ENCODE measurements at regions not wholly inside any gene's neighbourhood (a gene's known extent, or its start where the extent isn't known, plus 50 kb on each side); places are given as distances from the start of the nearest gene placed in this dataset.
A peak's percentile ranks its signal among the peaks of the same experiment; 100 is the strongest.

DNA sequence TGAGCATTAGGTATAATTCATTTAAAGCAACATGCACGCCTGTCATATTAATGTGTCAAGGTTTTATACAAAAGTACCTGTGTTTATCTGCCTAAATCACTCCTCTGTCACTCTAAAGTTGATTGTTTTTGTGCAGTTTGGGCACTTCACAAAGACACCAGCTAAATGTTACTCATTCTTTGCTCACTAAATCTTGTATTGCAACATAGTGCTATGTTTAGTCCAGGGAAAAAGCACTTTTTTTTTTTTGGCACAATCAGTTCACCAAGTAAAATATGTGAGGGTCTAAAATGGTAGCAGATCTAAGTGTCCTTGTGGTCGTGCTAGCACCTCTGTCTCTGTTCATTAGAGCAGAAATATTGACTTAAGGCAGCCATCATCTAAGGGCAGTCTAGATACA lies 2526.7 kb upstream of the PCDH20 start:
- no peak overlapping the region for H3K27ac ChIP-seq (ENCODE audit: low read depth, low read length)
- no peaks in the 10 kb centered on the region for H3K27me3 ChIP-seq (ENCODE audit: low read length)
- H3K4me3 ChIP-seq (ENCODE audit: insufficient read depth, low read length, poor library complexity, severe bottlenecking), result no peak overlapping the region
- no peaks in the 10 kb centered on the region for H4K20me1 ChIP-seq (ENCODE audit: low read depth, low read length)
- H3K36me3 ChIP-seq (ENCODE audit: low read length), result no peaks in the 10 kb centered on the region
- no peaks in the 10 kb centered on the region for H3K79me2 ChIP-seq (ENCODE audit: insufficient read depth, low read length)
- TF ChIP-seq, protein P1, sequence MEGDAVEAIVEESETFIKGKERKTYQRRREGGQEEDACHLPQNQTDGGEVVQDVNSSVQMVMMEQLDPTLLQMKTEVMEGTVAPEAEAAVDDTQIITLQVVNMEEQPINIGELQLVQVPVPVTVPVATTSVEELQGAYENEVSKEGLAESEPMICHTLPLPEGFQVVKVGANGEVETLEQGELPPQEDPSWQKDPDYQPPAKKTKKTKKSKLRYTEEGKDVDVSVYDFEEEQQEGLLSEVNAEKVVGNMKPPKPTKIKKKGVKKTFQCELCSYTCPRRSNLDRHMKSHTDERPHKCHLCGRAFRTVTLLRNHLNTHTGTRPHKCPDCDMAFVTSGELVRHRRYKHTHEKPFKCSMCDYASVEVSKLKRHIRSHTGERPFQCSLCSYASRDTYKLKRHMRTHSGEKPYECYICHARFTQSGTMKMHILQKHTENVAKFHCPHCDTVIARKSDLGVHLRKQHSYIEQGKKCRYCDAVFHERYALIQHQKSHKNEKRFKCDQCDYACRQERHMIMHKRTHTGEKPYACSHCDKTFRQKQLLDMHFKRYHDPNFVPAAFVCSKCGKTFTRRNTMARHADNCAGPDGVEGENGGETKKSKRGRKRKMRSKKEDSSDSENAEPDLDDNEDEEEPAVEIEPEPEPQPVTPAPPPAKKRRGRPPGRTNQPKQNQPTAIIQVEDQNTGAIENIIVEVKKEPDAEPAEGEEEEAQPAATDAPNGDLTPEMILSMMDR (IDR thresholded peaks at IDR 0.05; ENCODE audit: insufficient read depth, low read length, poor library complexity, severe bottlenecking), result no peak
- no peak for TF ChIP-seq EZH2phosphoT487 (conservative IDR thresholded peaks at IDR 0.05; ENCODE audit: low read length)
- H3K4me2 ChIP-seq (ENCODE audit: low read depth, low read length, poor library complexity, severe bottlenecking), result no peak overlapping the region
- no peaks in the 10 kb centered on the region for H3K9me3 ChIP-seq (ENCODE audit: insufficient read depth, low read length)
- H2AFZ ChIP-seq (ENCODE audit: low read depth, low read length, severe bottlenecking), result peak overlapping the region; percentile 53
- H3K9me2 ChIP-seq (replicated peaks; ENCODE audit: insufficient read depth, low read length), result no peaks in the 10 kb centered on the region
- no peak overlapping the region for H3K9ac ChIP-seq (ENCODE audit: low read length)
- H3F3A ChIP-seq (ENCODE audit: insufficient read depth), result no peaks in the 10 kb centered on the region

DNA sequence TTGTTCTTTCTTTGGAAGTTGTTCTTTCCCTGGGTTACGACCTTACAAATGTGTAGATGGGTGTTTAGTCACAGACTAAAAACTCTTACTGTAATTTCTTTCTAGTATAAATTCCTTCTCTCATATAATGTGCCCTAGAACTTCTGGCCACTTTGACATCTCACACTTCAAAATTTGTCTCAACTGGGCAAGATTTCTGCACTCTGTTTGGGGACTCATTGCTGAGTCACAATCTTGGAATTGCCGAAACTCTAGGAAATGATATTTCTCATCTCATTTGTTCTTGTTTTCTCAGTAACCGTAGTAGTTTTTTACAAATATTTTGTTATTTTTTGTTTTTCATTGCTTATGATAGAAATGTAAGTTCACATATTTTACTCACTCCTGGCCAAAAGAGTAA lies 2523.2 kb upstream of the PCDH20 start:
- Histone ChIP-seq H3K9me3 (ENCODE audit: insufficient read depth, low read length) (no peaks in the 10 kb centered on the region), H3K27ac (ENCODE audit: low read depth, low read length) (no peak overlapping the region), H3K4me3 (ENCODE audit: insufficient read depth, low read length, poor library complexity, severe bottlenecking) (no peak overlapping the region), H3K9me2 (replicated peaks; ENCODE audit: insufficient read depth, low read length) (no peaks in the 10 kb centered on the region), H3K79me2 (ENCODE audit: insufficient read depth, low read length) (no peaks in the 10 kb centered on the region), H3K27me3 (ENCODE audit: low read length) (no peaks in the 10 kb centered on the region), H4K20me1 (ENCODE audit: low read depth, low read length) (no peaks in the 10 kb centered on the region), H3K4me2 (ENCODE audit: low read depth, low read length, poor library complexity, severe bottlenecking) (no peak overlapping the region), H3F3A (ENCODE audit: insufficient read depth) (no peaks in the 10 kb centered on the region), H2AFZ (ENCODE audit: low read depth, low read length, severe bottlenecking) (no peak overlapping the region), H3K36me3 (ENCODE audit: low read length) (no peaks in the 10 kb centered on the region), H3K9ac (ENCODE audit: low read length) (no peak overlapping the region)
- TF ChIP-seq, protein P1 (IDR thresholded peaks at IDR 0.05; ENCODE audit: insufficient read depth, low read length, poor library complexity, severe bottlenecking), result no peak
- TF ChIP-seq EZH2phosphoT487 (conservative IDR thresholded peaks at IDR 0.05; ENCODE audit: low read length), result no peak

DNA sequence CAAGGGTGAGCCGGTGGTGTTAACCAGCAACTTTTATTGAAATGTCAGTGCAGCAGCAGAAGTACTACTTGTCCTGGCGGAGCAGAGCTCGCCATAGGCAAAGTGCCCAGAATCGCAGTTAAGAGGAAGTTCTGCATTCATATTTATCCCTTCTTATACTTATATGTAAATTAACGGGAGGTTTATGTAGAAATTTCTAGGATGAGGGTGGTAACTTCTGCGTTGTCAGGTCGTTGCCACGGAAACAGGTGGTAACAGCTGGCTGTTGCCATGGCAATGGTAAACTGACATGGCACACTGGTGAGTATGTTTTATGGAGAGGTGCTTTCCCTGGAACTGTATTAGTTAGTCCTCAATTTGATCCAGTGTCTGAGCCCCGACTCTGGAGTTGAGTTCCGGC lies 2494.9 kb upstream of the PCDH20 start:
- H3K36me3 ChIP-seq (ENCODE audit: low read length), result no peaks in the 10 kb centered on the region

More for the DNA sequence above, 2494.9 kb upstream of the PCDH20 start:
- Histone ChIP-seq H3K27me3 (ENCODE audit: low read length) (no peaks in the 10 kb centered on the region), H3K9me3 (ENCODE audit: insufficient read depth, low read length) (no peaks in the 10 kb centered on the region), H3K4me3 (ENCODE audit: insufficient read depth, low read length, poor library complexity, severe bottlenecking) (no peak overlapping the region), H2AFZ (ENCODE audit: low read depth, low read length, severe bottlenecking) (no peak overlapping the region), H3K9ac (ENCODE audit: low read length) (no peak overlapping the region), H3K4me2 (ENCODE audit: low read depth, low read length, poor library complexity, severe bottlenecking) (no peak overlapping the region), H4K20me1 (ENCODE audit: low read depth, low read length) (no peaks in the 10 kb centered on the region), H3K27ac (ENCODE audit: low read depth, low read length) (no peak overlapping the region), H3K9me2 (replicated peaks; ENCODE audit: insufficient read depth, low read length) (no peaks in the 10 kb centered on the region), H3F3A (ENCODE audit: insufficient read depth) (no peaks in the 10 kb centered on the region), H3K79me2 (ENCODE audit: insufficient read depth, low read length) (no peaks in the 10 kb centered on the region)
- TF ChIP-seq, protein P1 (IDR thresholded peaks at IDR 0.05; ENCODE audit: insufficient read depth, low read length, poor library complexity, severe bottlenecking), result no peak
- TF ChIP-seq EZH2phosphoT487 (conservative IDR thresholded peaks at IDR 0.05; ENCODE audit: low read length), result no peak

Measured in SU-DHL-6 (cell line).